ENCODE measurements at regions not wholly inside any gene's neighbourhood (a gene's known extent, or its start where the extent isn't known, plus 50 kb on each side); places are given as distances from the start of the nearest gene placed in this dataset.
A peak's percentile ranks its signal among the peaks of the same experiment; 100 is the strongest.
"Not testable (repeated sequence)": the region's sequence is repeated elsewhere in the genome, so short reads cannot be mapped to it uniquely, and the experiment has no call there.

DNA sequence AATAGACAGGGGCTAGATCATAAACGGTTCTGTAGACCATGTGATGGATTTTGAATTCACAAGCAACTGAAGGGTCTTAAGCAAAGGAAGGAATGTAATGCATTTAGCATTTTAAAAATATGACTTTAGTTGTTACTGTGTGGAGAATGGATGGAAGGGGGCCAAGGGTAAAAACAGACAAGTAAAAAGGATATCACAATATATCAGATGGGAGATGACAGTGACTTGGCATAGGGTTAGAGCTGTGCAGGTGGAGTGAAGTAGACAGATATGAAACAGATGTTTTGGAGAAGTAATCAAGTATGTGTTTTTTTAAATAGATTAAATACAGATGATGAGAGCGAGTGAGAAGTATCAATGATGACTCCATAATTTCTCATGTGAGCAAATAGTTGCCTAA, 1116.0 kb upstream of the TENM3 start:
- TF ChIP-seq POLR2AphosphoS5 (IDR thresholded peaks at IDR 0.05; ENCODE audit: insufficient read depth in 1 of 2, low read depth in 1 of 2), result no peak
- TF ChIP-seq, protein P1, sequence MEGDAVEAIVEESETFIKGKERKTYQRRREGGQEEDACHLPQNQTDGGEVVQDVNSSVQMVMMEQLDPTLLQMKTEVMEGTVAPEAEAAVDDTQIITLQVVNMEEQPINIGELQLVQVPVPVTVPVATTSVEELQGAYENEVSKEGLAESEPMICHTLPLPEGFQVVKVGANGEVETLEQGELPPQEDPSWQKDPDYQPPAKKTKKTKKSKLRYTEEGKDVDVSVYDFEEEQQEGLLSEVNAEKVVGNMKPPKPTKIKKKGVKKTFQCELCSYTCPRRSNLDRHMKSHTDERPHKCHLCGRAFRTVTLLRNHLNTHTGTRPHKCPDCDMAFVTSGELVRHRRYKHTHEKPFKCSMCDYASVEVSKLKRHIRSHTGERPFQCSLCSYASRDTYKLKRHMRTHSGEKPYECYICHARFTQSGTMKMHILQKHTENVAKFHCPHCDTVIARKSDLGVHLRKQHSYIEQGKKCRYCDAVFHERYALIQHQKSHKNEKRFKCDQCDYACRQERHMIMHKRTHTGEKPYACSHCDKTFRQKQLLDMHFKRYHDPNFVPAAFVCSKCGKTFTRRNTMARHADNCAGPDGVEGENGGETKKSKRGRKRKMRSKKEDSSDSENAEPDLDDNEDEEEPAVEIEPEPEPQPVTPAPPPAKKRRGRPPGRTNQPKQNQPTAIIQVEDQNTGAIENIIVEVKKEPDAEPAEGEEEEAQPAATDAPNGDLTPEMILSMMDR (IDR thresholded peaks at IDR 0.05), result no peak
- no peak for TF ChIP-seq POLR2A (IDR thresholded peaks at IDR 0.05)
- no peaks in the 10 kb centered on the region for H3K4me1 ChIP-seq
- H3K36me3 ChIP-seq, result no peaks in the 10 kb centered on the region
- no peaks in the 10 kb centered on the region for H3K27me3 ChIP-seq
- no peak overlapping the region for H3K4me3 ChIP-seq
- DNase-seq (ENCODE audit: extremely low spot score in 2 of 2), result no peak
- no peak overlapping the region for H3K27ac ChIP-seq
- intact Hi-C loops (cut with DNase I), result no loop called here
- no peaks in the 10 kb centered on the region for H3K9me3 ChIP-seq

DNA sequence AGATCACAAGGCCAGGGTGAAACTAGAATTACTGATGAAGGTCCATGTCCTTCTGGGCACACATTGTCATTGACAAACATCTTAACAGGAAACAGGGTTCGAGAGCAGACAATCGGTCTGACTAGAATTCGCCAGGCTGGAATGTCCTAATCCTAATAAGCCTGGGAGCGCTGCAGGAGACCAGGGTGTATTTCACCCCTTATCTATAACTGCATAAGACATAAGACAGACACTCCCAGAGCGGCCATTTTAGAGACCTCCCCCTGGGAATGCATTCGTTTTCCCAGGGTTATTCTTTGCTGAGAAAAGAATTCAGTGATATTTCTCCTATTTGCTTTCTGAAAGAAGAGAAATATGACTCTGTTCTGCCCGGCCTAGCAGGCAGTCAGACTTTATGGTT, 1112.9 kb upstream of the TENM3 start:
- intact Hi-C loops (cut with DNase I); H3K27ac ChIP-seq; H3K36me3 ChIP-seq; H3K27me3 ChIP-seq; H3K4me3 ChIP-seq; H3K4me1 ChIP-seq; H3K9me3 ChIP-seq; DNase-seq (ENCODE audit: extremely low spot score in 2 of 2): not testable (repeated sequence)

DNA sequence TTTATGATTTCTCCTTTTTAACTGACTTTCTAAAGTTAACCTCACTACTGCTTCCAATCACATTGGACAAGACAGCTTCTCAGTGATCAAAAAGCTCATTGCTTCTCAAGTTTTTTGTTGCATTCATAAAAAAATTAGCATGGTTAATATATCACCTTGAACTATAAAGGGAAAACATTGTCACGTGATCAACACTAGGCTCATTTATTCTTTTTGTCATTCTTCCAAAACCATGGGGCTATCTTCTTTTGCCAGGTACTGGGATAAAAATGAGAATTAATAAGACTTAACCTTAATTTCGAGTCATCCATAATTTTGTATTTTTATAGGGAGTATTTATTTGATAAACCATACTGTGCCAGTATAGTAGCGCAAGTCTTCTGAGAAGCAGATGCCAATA, 1105.9 kb upstream of the TENM3 start:
- no peaks in the 10 kb centered on the region for H3K27me3 ChIP-seq
- no peak for DNase-seq (ENCODE audit: extremely low spot score in 2 of 2)
- H3K9me3 ChIP-seq, result no peaks in the 10 kb centered on the region
- H3K36me3 ChIP-seq, result no peaks in the 10 kb centered on the region
- no peak overlapping the region for H3K4me3 ChIP-seq
- TF ChIP-seq POLR2AphosphoS5 (IDR thresholded peaks at IDR 0.05; ENCODE audit: insufficient read depth in 1 of 2, low read depth in 1 of 2), result no peak
- no peak for TF ChIP-seq POLR2A (IDR thresholded peaks at IDR 0.05)
- no peak overlapping the region for H3K27ac ChIP-seq
- intact Hi-C loops (cut with DNase I), result no loop called here
- no peaks in the 10 kb centered on the region for H3K4me1 ChIP-seq

DNA sequence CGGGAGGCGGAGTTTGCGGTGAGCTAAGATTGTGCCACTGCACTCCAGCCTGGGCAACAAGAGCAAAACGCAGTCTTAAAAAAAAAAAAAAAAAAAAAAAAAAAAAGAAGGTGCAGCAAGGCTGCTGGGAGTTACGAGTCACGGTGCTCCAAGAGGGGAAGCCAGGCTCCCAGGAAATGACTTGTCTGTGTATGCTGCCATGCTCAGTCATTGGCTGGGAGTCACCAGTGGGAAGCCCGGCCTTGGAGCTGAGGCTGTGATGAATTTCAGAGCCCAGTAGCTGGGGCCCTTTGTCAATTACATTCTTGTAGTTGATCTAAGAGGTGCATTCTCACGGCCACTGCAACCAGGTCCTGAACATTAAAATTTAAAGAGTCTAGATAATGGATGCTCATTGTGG, 1105.1 kb upstream of the TENM3 start:
- Histone ChIP-seq H3K4me1 (no peaks in the 10 kb centered on the region), H3K4me3 (no peak overlapping the region), H3K27me3 (no peaks in the 10 kb centered on the region), H3K9me3 (no peaks in the 10 kb centered on the region), H3K27ac (no peak overlapping the region), H3K36me3 (no peaks in the 10 kb centered on the region)
- DNase-seq (ENCODE audit: extremely low spot score in 2 of 2), result no peak
- TF ChIP-seq POLR2A (IDR thresholded peaks at IDR 0.05), result no peak
- TF ChIP-seq, protein P1 (IDR thresholded peaks at IDR 0.05), result no peak
- no peak for TF ChIP-seq POLR2AphosphoS5 (IDR thresholded peaks at IDR 0.05; ENCODE audit: insufficient read depth in 1 of 2, low read depth in 1 of 2)
- intact Hi-C loops (cut with DNase I), result no loop called here

DNA sequence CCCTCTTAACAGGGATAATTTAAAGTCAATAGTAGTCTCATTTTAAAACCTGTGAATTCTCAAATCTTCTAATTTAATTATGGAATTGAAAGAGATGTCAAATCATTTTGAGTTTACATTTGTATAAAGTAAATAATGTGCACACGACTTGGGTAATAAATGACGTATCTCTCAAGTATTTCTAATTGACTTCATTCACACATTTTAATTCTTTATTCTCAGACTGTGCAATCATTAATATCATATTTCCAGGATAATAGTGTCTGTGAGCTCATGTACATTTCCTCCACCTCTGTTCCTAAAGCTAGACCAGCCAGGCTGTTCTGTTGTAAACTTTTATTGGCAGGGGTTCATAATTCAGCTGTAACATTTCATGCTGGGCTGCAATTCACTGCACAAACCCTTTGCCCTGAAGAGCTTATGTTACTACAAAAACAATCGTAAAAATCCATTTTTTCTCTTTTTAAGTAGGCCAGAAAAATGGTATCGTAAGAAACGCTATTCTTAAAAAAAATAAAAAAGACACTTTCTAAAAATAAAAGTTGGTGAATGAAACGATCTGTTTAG, 1103.1 kb upstream of the TENM3 start:
- Histone ChIP-seq H3K27me3 (no peaks in the 10 kb centered on the region), H3K27ac (no peak overlapping the region), H3K9me3 (no peaks in the 10 kb centered on the region), H3K4me3 (no peak overlapping the region), H3K36me3 (no peaks in the 10 kb centered on the region), H3K4me1 (no peaks in the 10 kb centered on the region)
- intact Hi-C loops (cut with DNase I), result no loop called here
- no peak for DNase-seq (ENCODE audit: extremely low spot score in 2 of 2)
- TF ChIP-seq POLR2AphosphoS5 (IDR thresholded peaks at IDR 0.05; ENCODE audit: insufficient read depth in 1 of 2, low read depth in 1 of 2), result no peak
- TF ChIP-seq POLR2A (IDR thresholded peaks at IDR 0.05), result no peak
- TF ChIP-seq, protein P1 (IDR thresholded peaks at IDR 0.05), result no peak

DNA sequence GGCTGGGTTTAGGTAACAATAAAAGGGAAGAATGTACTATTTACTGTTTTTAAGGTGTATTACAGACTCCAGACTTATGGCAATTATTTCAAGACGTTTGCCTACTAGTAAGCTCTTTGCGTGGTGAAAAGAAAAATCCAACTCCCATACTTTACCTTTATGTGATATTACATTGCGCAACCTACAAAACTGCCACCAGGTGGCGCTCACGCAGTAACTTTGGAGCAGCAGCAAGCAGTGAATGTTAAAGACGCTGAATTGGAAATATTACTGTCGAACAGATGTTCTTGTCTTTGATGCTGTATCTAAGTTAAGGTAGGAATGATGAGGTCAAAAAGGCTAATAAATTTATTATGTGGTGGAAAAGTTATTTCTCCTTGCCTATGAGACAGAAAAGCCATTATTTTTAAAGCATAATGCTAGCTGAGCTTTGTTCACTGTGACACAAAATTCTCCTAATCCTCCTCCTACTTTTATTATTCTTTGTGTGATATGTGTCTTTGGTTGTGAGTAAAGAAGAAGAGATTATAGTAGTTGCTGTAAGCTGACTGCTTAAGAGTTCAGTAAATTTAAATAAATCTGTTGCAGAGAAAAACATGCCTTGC, 1099.8 kb upstream of the TENM3 start:
- no peak for TF ChIP-seq POLR2A (IDR thresholded peaks at IDR 0.05)
- TF ChIP-seq, protein P1 (IDR thresholded peaks at IDR 0.05), result peak; percentile 61 to 83 (median 66)
- intact Hi-C loops (cut with DNase I), result no loop called here
- H3K9me3 ChIP-seq, result no peaks in the 10 kb centered on the region
- no peak for DNase-seq (ENCODE audit: extremely low spot score in 2 of 2)
- H3K4me3 ChIP-seq, result no peak overlapping the region
- H3K27me3 ChIP-seq, result no peaks in the 10 kb centered on the region
- no peaks in the 10 kb centered on the region for H3K4me1 ChIP-seq
- H3K36me3 ChIP-seq, result no peaks in the 10 kb centered on the region
- H3K27ac ChIP-seq, result no peak overlapping the region

Measured in vagina (tissue), 2 donors.